ENCODE measurements at regions not wholly inside any gene's neighbourhood (a gene's known extent, or its start where the extent isn't known, plus 50 kb on each side); places are given as distances from the start of the nearest gene placed in this dataset.

GRCh38 chr17:418421-418751 lies 65.8 kb upstream of the RPH3AL start:
- TF ChIP-seq CTCF (IDR thresholded peaks at IDR 0.05; ENCODE audit: low read depth, low read length) = no peak
- TF ChIP-seq POLR2A (IDR thresholded peaks at IDR 0.05; ENCODE audit: extremely low read depth, insufficient read length) = no peak
